GM12801 (cell line): ENCODE measurements at regions not wholly inside any gene's neighbourhood (a gene's known extent, or its start where the extent isn't known, plus 50 kb on each side); places are given as distances from the start of the nearest gene placed in this dataset.

Source experiments
- TF ChIP-seq, protein P1 (sequence below): IDR thresholded peaks from one replicate; pipeline ENCODE4 v1.5.1; 2011; ENCODE audit warnings: control low read depth; ENCODE audit not compliant: insufficient read length; ENCODE audit errors: extremely low read depth

- TF ChIP-seq, protein P1, sequence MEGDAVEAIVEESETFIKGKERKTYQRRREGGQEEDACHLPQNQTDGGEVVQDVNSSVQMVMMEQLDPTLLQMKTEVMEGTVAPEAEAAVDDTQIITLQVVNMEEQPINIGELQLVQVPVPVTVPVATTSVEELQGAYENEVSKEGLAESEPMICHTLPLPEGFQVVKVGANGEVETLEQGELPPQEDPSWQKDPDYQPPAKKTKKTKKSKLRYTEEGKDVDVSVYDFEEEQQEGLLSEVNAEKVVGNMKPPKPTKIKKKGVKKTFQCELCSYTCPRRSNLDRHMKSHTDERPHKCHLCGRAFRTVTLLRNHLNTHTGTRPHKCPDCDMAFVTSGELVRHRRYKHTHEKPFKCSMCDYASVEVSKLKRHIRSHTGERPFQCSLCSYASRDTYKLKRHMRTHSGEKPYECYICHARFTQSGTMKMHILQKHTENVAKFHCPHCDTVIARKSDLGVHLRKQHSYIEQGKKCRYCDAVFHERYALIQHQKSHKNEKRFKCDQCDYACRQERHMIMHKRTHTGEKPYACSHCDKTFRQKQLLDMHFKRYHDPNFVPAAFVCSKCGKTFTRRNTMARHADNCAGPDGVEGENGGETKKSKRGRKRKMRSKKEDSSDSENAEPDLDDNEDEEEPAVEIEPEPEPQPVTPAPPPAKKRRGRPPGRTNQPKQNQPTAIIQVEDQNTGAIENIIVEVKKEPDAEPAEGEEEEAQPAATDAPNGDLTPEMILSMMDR = no peak
Observed at GRCh38 chr12:125193376-125194152, 128.3 kb downstream of the AACS start.

DNA sequence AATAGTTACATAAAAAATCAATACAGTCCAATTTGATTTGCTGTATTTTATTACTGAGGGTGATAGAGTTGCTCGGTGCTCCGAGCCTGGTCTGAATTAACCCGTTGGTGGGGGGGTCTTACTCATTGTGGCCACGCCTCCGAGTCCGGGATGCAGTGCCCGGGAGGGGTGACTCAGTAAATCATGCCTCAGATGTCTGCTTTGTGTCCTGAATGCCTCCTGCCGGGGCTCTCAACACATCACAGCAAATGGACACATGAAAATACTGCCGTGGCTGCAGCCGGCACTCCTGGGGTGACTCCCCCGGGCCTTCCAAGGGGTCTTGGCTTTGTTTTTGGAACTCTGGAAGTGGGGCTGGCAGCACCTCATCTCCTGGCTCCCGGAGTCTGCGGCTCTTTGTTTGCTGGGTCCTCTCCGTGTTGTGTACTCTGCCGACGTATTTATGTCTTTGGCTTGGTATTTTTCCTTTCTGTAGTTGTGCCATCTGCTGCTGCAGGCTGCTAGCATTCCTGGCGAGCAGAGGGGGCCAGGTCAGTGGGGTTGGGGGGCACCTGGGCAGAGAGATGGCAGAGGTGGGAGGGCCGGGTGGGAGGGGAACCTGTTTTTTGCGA, 129.0 kb downstream of the AACS start:
- TF ChIP-seq, protein P1 = no peak

GRCh38 chr12:125194987-125195386, 129.8 kb downstream of the AACS start:
- TF ChIP-seq, protein P1 = no peak

- TF ChIP-seq, protein P1 = no peak
Observed at GRCh38 chr12:125197326-125197725, 132.1 kb downstream of the AACS start.

- TF ChIP-seq, protein P1 = no peak
Observed at GRCh38 chr12:125198652-125199051, 133.4 kb downstream of the AACS start.

- TF ChIP-seq, protein P1 = no peak
Observed at GRCh38 chr12:125201090-125201489, 135.9 kb downstream of the AACS start.

DNA sequence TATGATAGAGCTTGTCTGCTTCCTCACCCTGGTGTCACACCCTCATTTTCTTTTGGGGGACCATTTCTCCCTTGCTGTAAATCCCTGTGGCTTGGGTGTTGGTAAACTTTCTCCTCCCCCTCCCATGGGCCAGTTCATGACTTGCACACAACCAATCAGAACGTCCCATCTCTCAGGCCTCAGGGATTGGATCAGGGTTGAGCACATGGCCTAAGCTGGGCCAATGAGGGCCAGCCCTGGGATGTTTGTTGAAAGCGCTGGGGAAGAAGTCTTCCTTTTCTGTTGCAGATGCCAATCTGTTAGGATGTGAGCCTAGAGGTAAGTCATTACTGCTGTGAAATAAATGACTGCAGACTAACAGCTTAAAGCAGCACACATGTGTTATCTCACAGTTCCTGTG, 136.7 kb downstream of the AACS start:
- TF ChIP-seq, protein P1 = no peak
